ENCODE measurements at regions not wholly inside any gene's neighbourhood (a gene's known extent, or its start where the extent isn't known, plus 50 kb on each side); places are given as distances from the start of the nearest gene placed in this dataset.

GRCh38 chr14:30484201-30484600, 74.8 kb upstream of the G2E3 start:
- no peak for TF ChIP-seq SIN3A (IDR thresholded peaks at IDR 0.05; ENCODE audit: borderline replicate concordance, insufficient read depth, low read length)
- no peak for TF ChIP-seq TAF1 (IDR thresholded peaks at IDR 0.05; ENCODE audit: borderline replicate concordance, insufficient read depth, low read length)
- no peak for TF ChIP-seq REST (IDR thresholded peaks at IDR 0.05; ENCODE audit: insufficient read depth in 1 of 2, low read depth in 2 of 2, low read length in 2 of 2)
- no peak for TF ChIP-seq POLR2AphosphoS5 (IDR thresholded peaks at IDR 0.05; ENCODE audit: low read depth, low read length)
- TF ChIP-seq FOXP2 (optimal IDR thresholded peaks at IDR 0.05; ENCODE audit: borderline replicate concordance, extremely low read depth, extremely low read length, insufficient read depth), result no peak
